CD14-positive monocyte (primary cell): ENCODE measurements at regions not wholly inside any gene's neighbourhood (a gene's known extent, or its start where the extent isn't known, plus 50 kb on each side); places are given as distances from the start of the nearest gene placed in this dataset.

Source experiments
- DNase-seq, 3 donors: peaks; one replicate each; pipeline ENCODE4 v3.0.0-alpha.2; 2011 to 2022
- H2AFZ ChIP-seq: 2 replicates; pipeline ENCODE4 v1.6.0; 2012; ENCODE audit warnings: mild to moderate bottlenecking, low read depth, low read length, inconsistent platforms; ENCODE audit not compliant: insufficient read depth, poor library complexity, severe bottlenecking
- H3K27ac ChIP-seq, 2 donors: 1 replicate in 1 of 2; 2 replicates in 1 of 2; pipeline ENCODE4 v1.5.1; 2012 to 2013; ENCODE audit warnings: low read length in 2 of 2, control low read depth in 1 of 2, inconsistent platforms in 1 of 2, low read depth in 1 of 2, mild to moderate bottlenecking in 1 of 2
- H3K27me3 ChIP-seq, 2 donors: one replicate each; pipeline versions ENCODE4 v1.6.0 to v1.6.1; 2011 to 2013; ENCODE audit warnings: low read length in 2 of 2; ENCODE audit not compliant: control insufficient read depth in 2 of 2, insufficient read depth in 2 of 2
- H3K36me3 ChIP-seq, 2 donors: replicated peaks in 1 of 2; 1 replicate in 1 of 2; 2 replicates in 1 of 2; pipeline versions ENCODE4 v1.5.1 to v1.6.1; 2012 to 2013; ENCODE audit warnings: low read length in 2 of 2, control low read depth in 1 of 2, inconsistent platforms in 1 of 2, mild to moderate bottlenecking in 1 of 2; ENCODE audit not compliant: insufficient read depth in 2 of 2, control insufficient read depth in 1 of 2
- H3K4me1 ChIP-seq, 2 donors: 1 replicate in 1 of 2; 2 replicates in 1 of 2; pipeline versions ENCODE4 v1.5.1 to v1.6.1; 2012 to 2013; ENCODE audit warnings: low read length in 2 of 2, control low read depth in 1 of 2, inconsistent platforms in 1 of 2, mild to moderate bottlenecking in 1 of 2, moderate library complexity in 1 of 2; ENCODE audit not compliant: insufficient read depth in 2 of 2, control insufficient read depth in 1 of 2
- H3K4me2 ChIP-seq: replicated peaks from 2 replicates; pipeline ENCODE3; 2012; ENCODE audit warnings: low read length, moderate library complexity, mild to moderate bottlenecking; ENCODE audit not compliant: poor library complexity, severe bottlenecking; ENCODE audit errors: extremely low read depth
- H3K4me3 ChIP-seq, 3 experiments: fragments of 200-600 bp in 1 of 3; sonication (generic) in 1 of 3; replicated peaks in 1 of 3; 1 replicate in 2 of 3; 2 replicates in 1 of 3; pipeline ENCODE4 v1.5.1; 2011 to 2013; ENCODE audit warnings: low read length in 3 of 3, mild to moderate bottlenecking in 3 of 3, control low read depth in 2 of 3, low read depth in 2 of 3, inconsistent platforms in 1 of 3, moderate library complexity in 1 of 3
- H3K79me2 ChIP-seq: 2 replicates; pipeline ENCODE4 v1.6.0; 2012; ENCODE audit warnings: mild to moderate bottlenecking, control low read depth, inconsistent platforms, low read length, moderate library complexity; ENCODE audit not compliant: insufficient read depth
- H3K9ac ChIP-seq: 2 replicates; pipeline ENCODE4 v1.6.0; 2017; ENCODE audit warnings: low read length, mild to moderate bottlenecking; ENCODE audit not compliant: insufficient read depth, poor library complexity, severe bottlenecking
- H3K9me3 ChIP-seq, 2 donors: replicated peaks in 1 of 2; 1 replicate in 1 of 2; 2 replicates in 1 of 2; pipeline versions ENCODE4 v1.5.1 to v1.6.1; 2012 to 2013; ENCODE audit warnings: low read length in 2 of 2, control low read depth in 1 of 2; ENCODE audit not compliant: control insufficient read depth in 1 of 2, insufficient read depth in 1 of 2
- H4K20me1 ChIP-seq: 2 replicates; pipeline ENCODE4 v1.6.0; 2012; ENCODE audit warnings: mild to moderate bottlenecking, low read length, control low read depth, moderate library complexity; ENCODE audit not compliant: insufficient read depth
- H3K27ac Mint-ChIP-seq, 7 donors: one replicate each; pipeline ENCODE4 v1.8.0; 2020; ENCODE audit warnings: mild to moderate bottlenecking in 7 of 7, mixed read lengths in 7 of 7, moderate library complexity in 6 of 7, inconsistent platforms in 2 of 7
- H3K27me3 Mint-ChIP-seq, 3 donors: one replicate each; pipeline ENCODE4 v1.8.0; 2021 to 2022; ENCODE audit warnings: low read depth in 3 of 3, mild to moderate bottlenecking in 3 of 3, mixed read lengths in 3 of 3, moderate library complexity in 3 of 3, inconsistent platforms in 1 of 3
- H3K36me3 Mint-ChIP-seq, 2 donors: one replicate each; pipeline ENCODE4 v1.8.0; 2020; ENCODE audit warnings: mixed read lengths in 2 of 2, inconsistent platforms in 1 of 2, mild to moderate bottlenecking in 1 of 2
- H3K4me1 Mint-ChIP-seq: one replicate; pipeline ENCODE4 v1.8.0; 2020; ENCODE audit warnings: mild to moderate bottlenecking, mixed read lengths
- H3K4me3 Mint-ChIP-seq, 2 donors: one replicate each; pipeline ENCODE4 v1.8.0; 2020; ENCODE audit warnings: mild to moderate bottlenecking in 2 of 2, mixed read lengths in 2 of 2, moderate library complexity in 1 of 2
- H3K9me3 Mint-ChIP-seq, 7 donors: one replicate each; pipeline ENCODE4 v1.8.0; 2020 to 2022; ENCODE audit warnings: mixed read lengths in 7 of 7, mild to moderate bottlenecking in 6 of 7, moderate library complexity in 6 of 7, inconsistent platforms in 2 of 7
- WGBS: methylation state at CpG from one replicate; pipeline ENCODE4 v1.1.5; 2013; ENCODE audit warnings: missing lambda C conversion rate; ENCODE audit not compliant: insufficient coverage; 5-methylcytosine and 5-hydroxymethylcytosine counted together
- intact Hi-C, 2 donors: fragments of 100-400 bp; cut with micrococcal nuclease; formaldehyde crosslinking; loops; one replicate each; pipeline versions ENCODE4 v1.15.0 to v1.15.1; 2023
- TF ChIP-seq, protein P1 (sequence below): fragments of 200-600 bp; IDR thresholded peaks from one replicate; pipeline ENCODE4 v1.8.0; 2022; ENCODE audit warnings: antibody characterized with exemption, mild to moderate bottlenecking

DNA sequence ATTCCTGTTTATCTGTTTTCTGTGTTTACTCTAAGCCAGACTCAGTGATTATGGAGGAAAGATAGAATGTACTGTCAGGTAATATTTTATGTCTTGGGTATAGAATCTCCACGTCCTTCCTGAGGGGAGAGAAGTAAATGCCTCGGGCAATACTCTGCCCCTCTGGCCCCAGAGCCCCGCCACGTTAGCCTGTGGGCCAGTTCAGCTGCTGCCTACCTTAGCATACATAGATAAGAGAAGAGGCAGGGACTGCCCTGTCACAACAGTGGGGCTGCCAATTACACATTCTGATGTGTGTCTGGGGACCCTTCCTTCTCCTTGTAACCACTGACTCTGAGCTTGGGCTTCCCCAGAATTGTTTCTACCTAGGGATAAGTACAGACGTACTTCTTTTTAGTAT, 347.7 kb upstream of the ATP11B start:
- no peaks in the 10 kb centered on the region for H4K20me1 ChIP-seq
- no peaks in the 10 kb centered on the region for H3K36me3 ChIP-seq
- peaks cover 0 to 2% (median 0%) of the 10 kb centered on the region in 3 donors for H3K27me3 Mint-ChIP-seq
- intact Hi-C loops = no loop called here
- no peaks in the 10 kb centered on the region for H3K36me3 Mint-ChIP-seq
- H3K4me3 Mint-ChIP-seq = no peak overlapping the region
- no peak for DNase-seq
- TF ChIP-seq, protein P1, sequence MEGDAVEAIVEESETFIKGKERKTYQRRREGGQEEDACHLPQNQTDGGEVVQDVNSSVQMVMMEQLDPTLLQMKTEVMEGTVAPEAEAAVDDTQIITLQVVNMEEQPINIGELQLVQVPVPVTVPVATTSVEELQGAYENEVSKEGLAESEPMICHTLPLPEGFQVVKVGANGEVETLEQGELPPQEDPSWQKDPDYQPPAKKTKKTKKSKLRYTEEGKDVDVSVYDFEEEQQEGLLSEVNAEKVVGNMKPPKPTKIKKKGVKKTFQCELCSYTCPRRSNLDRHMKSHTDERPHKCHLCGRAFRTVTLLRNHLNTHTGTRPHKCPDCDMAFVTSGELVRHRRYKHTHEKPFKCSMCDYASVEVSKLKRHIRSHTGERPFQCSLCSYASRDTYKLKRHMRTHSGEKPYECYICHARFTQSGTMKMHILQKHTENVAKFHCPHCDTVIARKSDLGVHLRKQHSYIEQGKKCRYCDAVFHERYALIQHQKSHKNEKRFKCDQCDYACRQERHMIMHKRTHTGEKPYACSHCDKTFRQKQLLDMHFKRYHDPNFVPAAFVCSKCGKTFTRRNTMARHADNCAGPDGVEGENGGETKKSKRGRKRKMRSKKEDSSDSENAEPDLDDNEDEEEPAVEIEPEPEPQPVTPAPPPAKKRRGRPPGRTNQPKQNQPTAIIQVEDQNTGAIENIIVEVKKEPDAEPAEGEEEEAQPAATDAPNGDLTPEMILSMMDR = no peak
- H3K9me3 ChIP-seq = no peaks in the 10 kb centered on the region
- H3K79me2 ChIP-seq = no peaks in the 10 kb centered on the region
- peaks cover 0 to 2% (median 0%) of the 10 kb centered on the region in 7 donors for H3K9me3 Mint-ChIP-seq
- no peaks in the 10 kb centered on the region for H3K4me1 ChIP-seq
- H3K4me2 ChIP-seq = no peak overlapping the region
- no peak overlapping the region for H2AFZ ChIP-seq
- H3K9ac ChIP-seq = no peak overlapping the region
- 86% methylated on average over 1 of the region's 5 CpGs for WGBS
- no peaks in the 10 kb centered on the region for H3K4me1 Mint-ChIP-seq
- H3K27ac ChIP-seq = no peak overlapping the region
- no peak overlapping the region for H3K4me3 ChIP-seq
- no peaks in the 10 kb centered on the region for H3K27me3 ChIP-seq
- H3K27ac Mint-ChIP-seq = no peak overlapping the region

GRCh38 chr3:182450942-182451787, 342.1 kb upstream of the ATP11B start:
- intact Hi-C loops = no loop called here
- no peak overlapping the region for H3K27ac Mint-ChIP-seq
- H3K9me3 Mint-ChIP-seq = peaks cover 0 to 2% (median 0%) of the 10 kb centered on the region in 7 donors
- no peak overlapping the region for H3K9ac ChIP-seq
- no peaks in the 10 kb centered on the region for H3K4me1 ChIP-seq
- H3K27ac ChIP-seq = no peak overlapping the region
- 93% methylated on average over 4 of the region's 6 CpGs for WGBS
- H3K27me3 ChIP-seq = no peaks in the 10 kb centered on the region
- no peaks in the 10 kb centered on the region for H4K20me1 ChIP-seq
- TF ChIP-seq, protein P1 = no peak
- H3K9me3 ChIP-seq = no peaks in the 10 kb centered on the region
- H2AFZ ChIP-seq = no peak overlapping the region
- H3K27me3 Mint-ChIP-seq = peaks cover 0 to 2% (median 0%) of the 10 kb centered on the region in 3 donors
- no peaks in the 10 kb centered on the region for H3K4me1 Mint-ChIP-seq
- H3K4me3 ChIP-seq = no peak overlapping the region
- DNase-seq = no peak
- H3K36me3 Mint-ChIP-seq = no peaks in the 10 kb centered on the region
- H3K79me2 ChIP-seq = no peaks in the 10 kb centered on the region
- H3K36me3 ChIP-seq = no peaks in the 10 kb centered on the region
- H3K4me3 Mint-ChIP-seq = no peak overlapping the region
- H3K4me2 ChIP-seq = no peak overlapping the region
